ENCODE measurements at regions not wholly inside any gene's neighbourhood (a gene's known extent, or its start where the extent isn't known, plus 50 kb on each side); places are given as distances from the start of the nearest gene placed in this dataset.

DNA sequence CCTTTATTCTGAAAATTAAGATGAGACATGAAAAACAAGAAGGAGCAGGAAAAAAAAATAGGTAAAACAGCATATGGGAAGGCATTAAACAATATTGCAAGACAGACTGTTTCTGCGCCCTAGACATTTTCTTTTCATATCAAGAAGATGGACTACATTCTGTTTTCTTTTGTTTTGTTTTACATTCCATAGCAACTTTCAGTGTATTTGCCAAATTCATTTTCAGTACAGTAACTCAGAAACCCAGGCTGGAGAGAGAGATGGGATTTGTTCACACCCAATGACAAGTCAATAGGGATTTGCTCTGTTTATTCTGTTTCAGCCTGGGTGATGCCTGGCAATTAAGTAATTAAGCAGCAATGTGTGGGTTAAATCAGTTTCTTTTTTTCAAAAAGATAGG, 892.8 kb upstream of the DIAPH2 start:
- H3K4me1 Mint-ChIP-seq = peaks cover 7% of the 10 kb centered on the region
- H3K9me3 Mint-ChIP-seq = peaks cover 2% of the 10 kb centered on the region
- H3K27me3 Mint-ChIP-seq (ENCODE audit: low read depth) = no peaks in the 10 kb centered on the region
- TF ChIP-seq, protein P1, sequence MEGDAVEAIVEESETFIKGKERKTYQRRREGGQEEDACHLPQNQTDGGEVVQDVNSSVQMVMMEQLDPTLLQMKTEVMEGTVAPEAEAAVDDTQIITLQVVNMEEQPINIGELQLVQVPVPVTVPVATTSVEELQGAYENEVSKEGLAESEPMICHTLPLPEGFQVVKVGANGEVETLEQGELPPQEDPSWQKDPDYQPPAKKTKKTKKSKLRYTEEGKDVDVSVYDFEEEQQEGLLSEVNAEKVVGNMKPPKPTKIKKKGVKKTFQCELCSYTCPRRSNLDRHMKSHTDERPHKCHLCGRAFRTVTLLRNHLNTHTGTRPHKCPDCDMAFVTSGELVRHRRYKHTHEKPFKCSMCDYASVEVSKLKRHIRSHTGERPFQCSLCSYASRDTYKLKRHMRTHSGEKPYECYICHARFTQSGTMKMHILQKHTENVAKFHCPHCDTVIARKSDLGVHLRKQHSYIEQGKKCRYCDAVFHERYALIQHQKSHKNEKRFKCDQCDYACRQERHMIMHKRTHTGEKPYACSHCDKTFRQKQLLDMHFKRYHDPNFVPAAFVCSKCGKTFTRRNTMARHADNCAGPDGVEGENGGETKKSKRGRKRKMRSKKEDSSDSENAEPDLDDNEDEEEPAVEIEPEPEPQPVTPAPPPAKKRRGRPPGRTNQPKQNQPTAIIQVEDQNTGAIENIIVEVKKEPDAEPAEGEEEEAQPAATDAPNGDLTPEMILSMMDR (IDR thresholded peaks at IDR 0.05; ENCODE audit: unreplicated experiment in 3 of 3) = no peak
- H3K36me3 Mint-ChIP-seq (ENCODE audit: low read depth) = no peaks in the 10 kb centered on the region
- peak overlapping the region in 1 of 3 experiments; percentile 25 for H3K27ac Mint-ChIP-seq
- H3K4me3 Mint-ChIP-seq = no peak overlapping the region

- no peaks in the 10 kb centered on the region for H3K36me3 Mint-ChIP-seq (ENCODE audit: low read depth)
These were observed 887.3 kb upstream of the DIAPH2 start for GRCh38 chrX:95797344-95797743.

DNA sequence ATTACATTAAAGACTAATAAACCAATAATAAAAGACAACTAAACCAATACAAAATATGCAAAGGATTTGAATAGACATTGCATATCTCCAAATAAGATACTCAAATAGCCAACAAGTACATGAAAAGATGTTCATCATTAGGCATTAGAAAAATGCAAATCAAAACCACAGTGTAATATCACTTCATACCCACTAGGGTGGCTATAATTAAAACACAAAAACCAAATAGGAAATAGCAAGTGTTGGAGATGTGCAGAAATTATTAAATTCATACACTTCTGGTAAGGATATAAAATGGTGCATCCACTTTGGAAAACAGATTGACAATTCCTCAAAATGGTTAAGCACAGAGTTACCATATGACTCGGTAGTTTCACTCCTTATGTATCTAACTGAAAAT, 860.8 kb upstream of the DIAPH2 start:
- Mint-ChIP-seq H3K4me3 (no peak overlapping the region), H3K9me3 (no peaks in the 10 kb centered on the region), H3K27me3 (ENCODE audit: low read depth) (peaks cover 3% of the 10 kb centered on the region), H3K4me1 (no peaks in the 10 kb centered on the region), H3K27ac (no peak overlapping the region), H3K36me3 (ENCODE audit: low read depth) (no peaks in the 10 kb centered on the region)
- TF ChIP-seq, protein P1 (IDR thresholded peaks at IDR 0.05; ENCODE audit: unreplicated experiment in 3 of 3) = peak in 1 of 3 experiments; percentile 25

More at GRCh38 chrX:95797344-95797743, 887.3 kb upstream of the DIAPH2 start:
- Mint-ChIP-seq H3K9me3 (peaks cover 7% of the 10 kb centered on the region), H3K4me3 (no peak overlapping the region), H3K4me1 (no peaks in the 10 kb centered on the region), H3K27ac (no peak overlapping the region), H3K27me3 (ENCODE audit: low read depth) (no peaks in the 10 kb centered on the region)
- TF ChIP-seq, protein P1 (IDR thresholded peaks at IDR 0.05; ENCODE audit: unreplicated experiment in 3 of 3) = no peak

- no peaks in the 10 kb centered on the region for H3K4me1 Mint-ChIP-seq
- no peak overlapping the region for H3K4me3 Mint-ChIP-seq
- TF ChIP-seq, protein P1 (IDR thresholded peaks at IDR 0.05; ENCODE audit: unreplicated experiment in 3 of 3) = no peak
- H3K27me3 Mint-ChIP-seq (ENCODE audit: low read depth) = peaks cover 3% of the 10 kb centered on the region
- H3K27ac Mint-ChIP-seq = no peak overlapping the region
- peaks cover 6% of the 10 kb centered on the region for H3K9me3 Mint-ChIP-seq
- no peaks in the 10 kb centered on the region for H3K36me3 Mint-ChIP-seq (ENCODE audit: low read depth)
These were observed 849.4 kb upstream of the DIAPH2 start for GRCh38 chrX:95835223-95835622.

GRCh38 chrX:95836517-95836916, 848.1 kb upstream of the DIAPH2 start:
- Mint-ChIP-seq H3K4me1 (no peaks in the 10 kb centered on the region), H3K27ac (no peak overlapping the region), H3K4me3 (no peak overlapping the region), H3K9me3 (peaks cover 6% of the 10 kb centered on the region), H3K27me3 (ENCODE audit: low read depth) (peaks cover 3% of the 10 kb centered on the region), H3K36me3 (ENCODE audit: low read depth) (no peaks in the 10 kb centered on the region)
- TF ChIP-seq, protein P1 (IDR thresholded peaks at IDR 0.05; ENCODE audit: unreplicated experiment in 3 of 3) = no peak

DNA sequence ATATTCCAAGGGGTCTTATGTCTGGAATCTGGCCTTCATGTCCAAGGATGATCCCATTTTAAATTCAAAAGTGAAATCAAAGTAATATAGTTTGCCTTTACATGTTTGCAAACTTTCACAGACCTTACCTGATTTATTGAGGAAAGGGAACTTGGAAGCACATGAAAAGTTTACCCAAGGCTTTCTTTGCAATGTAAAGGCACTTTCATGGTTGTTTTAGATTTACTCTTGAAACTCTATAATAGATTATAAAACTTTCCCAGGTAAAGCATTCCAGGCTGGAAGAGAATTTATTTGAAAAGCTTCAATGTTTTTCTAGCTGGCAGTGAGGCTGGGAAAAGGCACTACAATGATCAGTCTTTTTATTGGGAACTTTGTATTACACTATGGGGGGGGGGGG, 842.8 kb upstream of the DIAPH2 start:
- peaks cover 3% of the 10 kb centered on the region for H3K27me3 Mint-ChIP-seq (ENCODE audit: low read depth)
- no peaks in the 10 kb centered on the region for H3K36me3 Mint-ChIP-seq (ENCODE audit: low read depth)
- H3K4me3 Mint-ChIP-seq = no peak overlapping the region
- peaks cover 3% of the 10 kb centered on the region for H3K9me3 Mint-ChIP-seq
- no peaks in the 10 kb centered on the region for H3K4me1 Mint-ChIP-seq
- peak overlapping the region in 1 of 3 experiments; percentile 69 for H3K27ac Mint-ChIP-seq
- TF ChIP-seq, protein P1 (IDR thresholded peaks at IDR 0.05; ENCODE audit: unreplicated experiment in 3 of 3) = no peak

Measured in nephron (organoid).